Liver (tissue), 8 donors: ENCODE measurements at regions not wholly inside any gene's neighbourhood (a gene's known extent, or its start where the extent isn't known, plus 50 kb on each side); places are given as distances from the start of the nearest gene placed in this dataset.

Experiments used
- DNase-seq: peaks from one replicate; pipeline ENCODE4 v3.0.0-alpha.2; 2017; ENCODE audit warnings: low spot score
- H3K27ac ChIP-seq, 2 donors: one replicate each; pipeline ENCODE4 v1.7.0; 2013; ENCODE audit warnings: inconsistent platforms in 2 of 2, low read length in 2 of 2, control low read depth in 1 of 2, low read depth in 1 of 2, mild to moderate bottlenecking in 1 of 2
- H3K27me3 ChIP-seq, 4 donors: one replicate each; pipeline versions ENCODE4 v1.6.1 to v1.7.0; 2013; ENCODE audit warnings: low read length in 3 of 4, inconsistent platforms in 1 of 4, mild to moderate bottlenecking in 1 of 4, moderate library complexity in 1 of 4; ENCODE audit not compliant: control insufficient read depth in 4 of 4, insufficient read depth in 4 of 4
- H3K36me3 ChIP-seq, 4 donors: one replicate each; pipeline versions ENCODE4 v1.6.1 to v1.7.0; 2013; ENCODE audit warnings: low read length in 3 of 4, mild to moderate bottlenecking in 3 of 4, low read depth in 1 of 4, moderate library complexity in 1 of 4; ENCODE audit not compliant: control insufficient read depth in 4 of 4, insufficient read depth in 3 of 4
- H3K4me1 ChIP-seq, 4 donors: one replicate each; pipeline versions ENCODE4 v1.6.1 to v1.7.0; 2013; ENCODE audit warnings: low read length in 3 of 4, mild to moderate bottlenecking in 3 of 4, moderate library complexity in 1 of 4; ENCODE audit not compliant: control insufficient read depth in 4 of 4, insufficient read depth in 4 of 4
- H3K4me3 ChIP-seq, 3 donors: one replicate each; pipeline versions ENCODE4 v1.6.1 to v1.7.0; 2013; ENCODE audit warnings: low read length in 3 of 3, control low read depth in 1 of 3, low read depth in 1 of 3, mild to moderate bottlenecking in 1 of 3
- H3K9ac ChIP-seq, 2 donors: one replicate each; pipeline ENCODE4 v1.7.0; 2013; ENCODE audit warnings: low read length in 2 of 2, mild to moderate bottlenecking in 2 of 2, moderate library complexity in 2 of 2, control low read depth in 1 of 2, low read depth in 1 of 2
- H3K9me3 ChIP-seq, 4 donors: one replicate each; pipeline versions ENCODE4 v1.6.1 to v1.7.0; 2013; ENCODE audit warnings: low read length in 3 of 4; ENCODE audit not compliant: control insufficient read depth in 4 of 4
- ATF3 ChIP-seq: IDR thresholded peaks from 2 replicates; pipeline ENCODE4 v1.6.1; 2016; ENCODE audit warnings: antibody characterized with exemption
- CTCF ChIP-seq: fragments of 150-350 bp; IDR thresholded peaks from 2 replicates; pipeline ENCODE4 v1.5.1; 2017; ENCODE audit warnings: improper control_type of control experiment, low read depth, low read length; ENCODE audit not compliant: missing input control
- EGR1 ChIP-seq, 2 donors: IDR thresholded peaks; 2 replicates each; pipeline ENCODE4 v1.6.1; 2016 to 2018; ENCODE audit warnings: antibody characterized with exemption in 2 of 2, low read depth in 2 of 2
- FOXA1 ChIP-seq: IDR thresholded peaks from 2 replicates; pipeline ENCODE4 v1.6.1; 2016; ENCODE audit warnings: antibody characterized with exemption
- FOXA2 ChIP-seq: IDR thresholded peaks from 2 replicates; pipeline ENCODE4 v1.6.1; 2016; ENCODE audit warnings: antibody characterized with exemption
- GABPA ChIP-seq, 2 donors: IDR thresholded peaks in 1 of 2; conservative IDR thresholded peaks in 1 of 2; 2 replicates each; pipeline ENCODE4 v1.6.1; 2016; ENCODE audit warnings: antibody characterized with exemption in 2 of 2, mild to moderate bottlenecking in 1 of 2, moderate library complexity in 1 of 2
- HNF4A ChIP-seq, 2 donors: conservative IDR thresholded peaks; 2 replicates each; pipeline ENCODE4 v1.6.1; 2016; ENCODE audit warnings: antibody characterized with exemption in 2 of 2, mild to moderate bottlenecking in 2 of 2
- HNF4G ChIP-seq: IDR thresholded peaks from 2 replicates; pipeline ENCODE4 v1.6.1; 2016; ENCODE audit warnings: antibody characterized with exemption
- JUND ChIP-seq, 2 donors: IDR thresholded peaks; 2 replicates each; pipeline ENCODE4 v1.6.1; 2016; ENCODE audit warnings: antibody characterized with exemption in 2 of 2
- MAX ChIP-seq: IDR thresholded peaks from 2 replicates; pipeline ENCODE4 v1.6.1; 2016; ENCODE audit warnings: antibody characterized with exemption
- NR2F2 ChIP-seq: IDR thresholded peaks from 2 replicates; pipeline ENCODE4 v1.6.1; 2016; ENCODE audit warnings: antibody characterized with exemption
- RAD21 ChIP-seq, 2 donors: IDR thresholded peaks; 2 replicates each; pipeline ENCODE4 v1.6.1; 2016; ENCODE audit warnings: antibody characterized with exemption in 2 of 2, mild to moderate bottlenecking in 2 of 2
- REST ChIP-seq: IDR thresholded peaks from 2 replicates; pipeline ENCODE4 v1.6.1; 2016; ENCODE audit warnings: antibody characterized with exemption, mild to moderate bottlenecking
- RXRA ChIP-seq, 2 donors: IDR thresholded peaks; 2 replicates each; pipeline ENCODE4 v1.6.1; 2017 to 2018; ENCODE audit warnings: antibody characterized with exemption in 2 of 2, mild to moderate bottlenecking in 1 of 2
- SP1 ChIP-seq: IDR thresholded peaks from 2 replicates; pipeline ENCODE4 v1.6.1; 2018; ENCODE audit warnings: antibody characterized with exemption, mild to moderate bottlenecking
- TAF1 ChIP-seq: conservative IDR thresholded peaks from 2 replicates; pipeline ENCODE4 v1.6.1; 2016; ENCODE audit warnings: antibody characterized with exemption, mild to moderate bottlenecking
- YY1 ChIP-seq: IDR thresholded peaks from 2 replicates; pipeline ENCODE4 v1.6.1; 2016; ENCODE audit warnings: antibody characterized with exemption, mild to moderate bottlenecking
- ZBTB33 ChIP-seq: IDR thresholded peaks from 2 replicates; pipeline ENCODE4 v1.6.1; 2016; ENCODE audit warnings: antibody characterized with exemption
- WGBS: extraction: QIAGEN DNeasy Blood & Tissue Kit; methylation state at CpG from one replicate; pipeline ENCODE4 v1.1.7; 2013; 5-methylcytosine and 5-hydroxymethylcytosine counted together
- donor health status: healthy.
- donor health status: healthy.
- donor health status: healthy.
- donor health status: healthy.
- donor health status: healthy.

- 69% methylated on average over 11 of the region's 11 CpGs for WGBS
- peaks cover 2 to 24% (median 11%) of the 10 kb centered on the region in 4 donors for H3K27me3 ChIP-seq
- no peak overlapping the region for H3K4me3 ChIP-seq
- no peak overlapping the region for H3K27ac ChIP-seq
- H3K4me1 ChIP-seq = no peaks in the 10 kb centered on the region
- DNase-seq = no peak
- H3K36me3 ChIP-seq = no peaks in the 10 kb centered on the region
- H3K9ac ChIP-seq = no peak overlapping the region
- TF ChIP-seq FOXA2 = no peak
- TF ChIP-seq MAX = no peak
- no peak for TF ChIP-seq CTCF
- no peak for TF ChIP-seq ATF3
- TF ChIP-seq HNF4A (conservative IDR thresholded peaks at IDR 0.05) = no peak
- no peak for TF ChIP-seq HNF4G
- H3K9me3 ChIP-seq = no peaks in the 10 kb centered on the region
Observed at GRCh38 chr1:22249928-22250680, 107.2 kb upstream of the WNT4 start.

- no peak for DNase-seq
- no peak overlapping the region for H3K4me3 ChIP-seq
- no peaks in the 10 kb centered on the region for H3K4me1 ChIP-seq
- 60% methylated on average over 11 of the region's 11 CpGs for WGBS
- H3K27ac ChIP-seq = no peak overlapping the region
- peaks cover 5 to 22% (median 12%) of the 10 kb centered on the region in 4 donors for H3K27me3 ChIP-seq
- H3K36me3 ChIP-seq = no peaks in the 10 kb centered on the region
- no peaks in the 10 kb centered on the region for H3K9me3 ChIP-seq
- TF ChIP-seq ZBTB33 (no peak), YY1 (no peak), FOXA1 (no peak), ATF3 (no peak), RXRA (IDR thresholded peaks at IDR 0.05) (no peak), MAX (no peak), REST (no peak), FOXA2 (no peak), JUND (IDR thresholded peaks at IDR 0.05) (no peak), HNF4A (conservative IDR thresholded peaks at IDR 0.05) (no peak), NR2F2 (no peak), EGR1 (IDR thresholded peaks at IDR 0.05; ENCODE audit: low read depth in 2 of 2) (no peak), CTCF (no peak), HNF4G (no peak), GABPA (IDR thresholded peaks at IDR 0.05 in 1 of 2, conservative IDR thresholded peaks at IDR 0.05 in 1 of 2) (no peak), SP1 (no peak), RAD21 (IDR thresholded peaks at IDR 0.05) (no peak), TAF1 (no peak)
- H3K9ac ChIP-seq = no peak overlapping the region
Observed at GRCh38 chr1:22250724-22251123, 107.8 kb upstream of the WNT4 start.
